ENCODE measurements at regions not wholly inside any gene's neighbourhood (a gene's known extent, or its start where the extent isn't known, plus 50 kb on each side); places are given as distances from the start of the nearest gene placed in this dataset.

DNA sequence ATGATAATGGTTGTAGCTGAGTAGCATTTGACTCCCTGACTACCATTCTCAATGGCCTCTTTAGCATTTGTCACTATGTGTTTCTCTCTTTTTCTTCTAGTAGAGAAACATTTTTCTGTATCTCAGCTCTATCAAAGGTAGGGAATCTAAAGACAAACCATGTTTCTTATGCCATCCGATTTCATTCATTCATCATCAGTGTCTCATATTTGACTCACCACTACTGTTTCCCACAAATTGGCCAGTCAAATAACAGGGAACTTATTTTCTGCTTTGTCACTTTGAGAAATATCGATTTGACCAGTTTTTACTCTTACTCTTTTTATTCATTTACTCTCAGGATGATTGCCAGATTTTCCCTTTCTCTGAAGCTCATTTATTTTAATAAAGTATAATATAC, 282.3 kb downstream of the TMEM167A start:
- Histone ChIP-seq H2BK15ac (ENCODE audit: low read length) (no peak overlapping the region), H3K36me3 (ENCODE audit: control insufficient read depth in 2 of 4, insufficient read depth in 4 of 4, low read length in 3 of 4) (no peaks in the 10 kb centered on the region), H3K27me3 (replicated peaks in 1 of 4; ENCODE audit: control insufficient read depth in 3 of 4, extremely low read depth in 1 of 4, insufficient read depth in 3 of 4, low read length in 3 of 4) (no peaks in the 10 kb centered on the region), H3K18ac (ENCODE audit: extremely low read depth, low read length) (no peak overlapping the region), H4K91ac (replicated peaks; ENCODE audit: insufficient read length, low read length) (no peak overlapping the region), H2BK120ac (replicated peaks; ENCODE audit: low read depth, low read length) (no peak overlapping the region), H3K23me2 (ENCODE audit: low read depth, low read length) (no peaks in the 10 kb centered on the region), H3K56ac (replicated peaks; ENCODE audit: insufficient read length, low read depth, low read length) (no peak overlapping the region), H3K4me2 (ENCODE audit: insufficient read depth in 1 of 2, low read depth in 2 of 2, low read length in 2 of 2) (no peak overlapping the region), H3K9ac (replicated peaks in 1 of 4; ENCODE audit: extremely low read depth in 1 of 4, low read depth in 3 of 4, low read length in 3 of 4) (no peak overlapping the region), H4K20me1 (replicated peaks in 1 of 2; ENCODE audit: control insufficient read depth in 1 of 2, insufficient read depth in 2 of 2, low read length in 2 of 2) (no peaks in the 10 kb centered on the region), H4K5ac (ENCODE audit: insufficient read length, low read depth, low read length) (no peak overlapping the region), H3K9me3 (ENCODE audit: insufficient read depth in 2 of 2, low read depth in 1 of 2, low read length in 1 of 2) (no peaks in the 10 kb centered on the region), H3K4me1 (replicated peaks in 1 of 4; ENCODE audit: control insufficient read depth in 3 of 4, insufficient read depth in 4 of 4, low read length in 3 of 4) (peaks cover 0 to 7% (median 4%) of the 10 kb centered on the region in 4 experiments; a peak in 4 of 7 replicates), H2AFZ (ENCODE audit: low read length) (no peak overlapping the region; the same call in 1 of the 2 replicates), H3K23ac (ENCODE audit: insufficient read length) (no peak overlapping the region), H3K79me1 (ENCODE audit: low read depth, low read length) (no peaks in the 10 kb centered on the region), H4K8ac (ENCODE audit: extremely low read depth, insufficient read depth, low read length) (no peak overlapping the region), H2BK12ac (ENCODE audit: low read depth, low read length) (no peak overlapping the region), H3K27ac (ENCODE audit: low read depth, low read length) (no peak overlapping the region), H3K4ac (replicated peaks; ENCODE audit: insufficient read length, low read depth, low read length) (no peak overlapping the region), H3K4me3 (ENCODE audit: extremely low read depth in 1 of 4, insufficient read depth in 2 of 4, low read depth in 3 of 4, low read length in 4 of 4) (no peak overlapping the region), H3K79me2 (ENCODE audit: control insufficient read depth in 1 of 2, insufficient read depth in 2 of 2, low read length in 2 of 2) (no peaks in the 10 kb centered on the region), H2AK5ac (ENCODE audit: low read depth, low read length) (no peak overlapping the region), H2BK5ac (ENCODE audit: low read depth, low read length) (no peak overlapping the region), H3K14ac (ENCODE audit: insufficient read length) (no peak overlapping the region), H2BK20ac (ENCODE audit: low read length) (no peak overlapping the region)
- POLR2A ChIA-PET (ENCODE audit: partially characterized antibody) = interaction anchor here (0.6 kb wide), 1 partner anchor 52 kb away, joined by 3 read pairs; no protein-coding TSS in a partner anchor
- CTCF ChIA-PET (ENCODE audit: partially characterized antibody) = interaction anchor here (0.7 to 2.1 kb wide), 13 partner anchors 10 to 483 kb away, joined by 3 to 11 read pairs (median 4); no protein-coding TSS in a partner anchor
- DNase-seq (ENCODE audit: low read depth in 1 of 2, low spot score in 2 of 2) (no peak), FAIRE-seq (no peak)
- TF ChIP-seq BACH1 (IDR thresholded peaks at IDR 0.05; ENCODE audit: low read length) (no peak), POU5F1 (IDR thresholded peaks at IDR 0.05; ENCODE audit: low read depth, low read length) (no peak), EGR1 (IDR thresholded peaks at IDR 0.05; ENCODE audit: borderline replicate concordance, low read depth, low read length) (no peak), BCL11A (IDR thresholded peaks at IDR 0.05; ENCODE audit: low read depth in 2 of 2, low read length in 2 of 2) (no peak)
- TF ChIP-seq, protein P1, sequence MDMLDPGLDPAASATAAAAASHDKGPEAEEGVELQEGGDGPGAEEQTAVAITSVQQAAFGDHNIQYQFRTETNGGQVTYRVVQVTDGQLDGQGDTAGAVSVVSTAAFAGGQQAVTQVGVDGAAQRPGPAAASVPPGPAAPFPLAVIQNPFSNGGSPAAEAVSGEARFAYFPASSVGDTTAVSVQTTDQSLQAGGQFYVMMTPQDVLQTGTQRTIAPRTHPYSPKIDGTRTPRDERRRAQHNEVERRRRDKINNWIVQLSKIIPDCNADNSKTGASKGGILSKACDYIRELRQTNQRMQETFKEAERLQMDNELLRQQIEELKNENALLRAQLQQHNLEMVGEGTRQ (IDR thresholded peaks at IDR 0.05; ENCODE audit: low read length) = no peak
- TF ChIP-seq, protein P2, sequence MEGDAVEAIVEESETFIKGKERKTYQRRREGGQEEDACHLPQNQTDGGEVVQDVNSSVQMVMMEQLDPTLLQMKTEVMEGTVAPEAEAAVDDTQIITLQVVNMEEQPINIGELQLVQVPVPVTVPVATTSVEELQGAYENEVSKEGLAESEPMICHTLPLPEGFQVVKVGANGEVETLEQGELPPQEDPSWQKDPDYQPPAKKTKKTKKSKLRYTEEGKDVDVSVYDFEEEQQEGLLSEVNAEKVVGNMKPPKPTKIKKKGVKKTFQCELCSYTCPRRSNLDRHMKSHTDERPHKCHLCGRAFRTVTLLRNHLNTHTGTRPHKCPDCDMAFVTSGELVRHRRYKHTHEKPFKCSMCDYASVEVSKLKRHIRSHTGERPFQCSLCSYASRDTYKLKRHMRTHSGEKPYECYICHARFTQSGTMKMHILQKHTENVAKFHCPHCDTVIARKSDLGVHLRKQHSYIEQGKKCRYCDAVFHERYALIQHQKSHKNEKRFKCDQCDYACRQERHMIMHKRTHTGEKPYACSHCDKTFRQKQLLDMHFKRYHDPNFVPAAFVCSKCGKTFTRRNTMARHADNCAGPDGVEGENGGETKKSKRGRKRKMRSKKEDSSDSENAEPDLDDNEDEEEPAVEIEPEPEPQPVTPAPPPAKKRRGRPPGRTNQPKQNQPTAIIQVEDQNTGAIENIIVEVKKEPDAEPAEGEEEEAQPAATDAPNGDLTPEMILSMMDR (IDR thresholded peaks at IDR 0.05; ENCODE audit: control extremely low read depth in 1 of 3, insufficient read depth in 1 of 3, low read depth in 1 of 3, low read length in 3 of 3) = no peak
- TF ChIP-seq, protein P3, sequence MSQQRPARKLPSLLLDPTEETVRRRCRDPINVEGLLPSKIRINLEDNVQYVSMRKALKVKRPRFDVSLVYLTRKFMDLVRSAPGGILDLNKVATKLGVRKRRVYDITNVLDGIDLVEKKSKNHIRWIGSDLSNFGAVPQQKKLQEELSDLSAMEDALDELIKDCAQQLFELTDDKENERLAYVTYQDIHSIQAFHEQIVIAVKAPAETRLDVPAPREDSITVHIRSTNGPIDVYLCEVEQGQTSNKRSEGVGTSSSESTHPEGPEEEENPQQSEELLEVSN (IDR thresholded peaks at IDR 0.05) = no peak
- WGBS, 2 experiments (ENCODE audit: extremely low coverage in 1 of 2, insufficient coverage in 1 of 2, insufficient read length in 1 of 2, insufficient replicate concordance in 2 of 2, low coverage in 1 of 2, low lambda C conversion rate in 2 of 2, missing lambda C conversion rate in 1 of 2) = 85% methylated on average over 2 of the region's 2 CpGs; no CpG with 5 or more reads in 1 of the 2 experiments

Data from H1 (cell line).